NCI-H1436 (cell line): ENCODE measurements at regions not wholly inside any gene's neighbourhood (a gene's known extent, or its start where the extent isn't known, plus 50 kb on each side); places are given as distances from the start of the nearest gene placed in this dataset.
"Not testable (repeated sequence)": the region's sequence is repeated elsewhere in the genome, so short reads cannot be mapped to it uniquely, and the experiment has no call there.

Source experiments
- DNase-seq: peaks from one replicate; lab custom pipeline; 2025; lab: John Stamatoyannopoulos, UW

- no peak for DNase-seq
Observed at GRCh38 chr4:12692815-12693214, 791.3 kb downstream of the RAB28 start.

GRCh38 chr4:12691168-12691567 is 793.0 kb downstream of the RAB28 start:
- DNase-seq = no peak

GRCh38 chr4:12689457-12689856 is 794.7 kb downstream of the RAB28 start:
- DNase-seq = no peak

- no peak for DNase-seq
Observed at GRCh38 chr4:12679217-12679616, 804.9 kb downstream of the RAB28 start.

- DNase-seq = no peak
Observed at GRCh38 chr4:12674184-12674583, 810.0 kb downstream of the RAB28 start.

- DNase-seq = no peak
Observed at GRCh38 chr4:12672303-12672702, 811.8 kb downstream of the RAB28 start.

- DNase-seq = no peak
Observed at GRCh38 chr4:12658146-12658545, 826.0 kb downstream of the RAB28 start.

- DNase-seq = no peak
Observed at GRCh38 chr4:12651876-12652275, 832.3 kb downstream of the RAB28 start.

- no peak for DNase-seq
Observed at GRCh38 chr4:12645732-12646131, 838.4 kb downstream of the RAB28 start.

GRCh38 chr4:12644261-12644660 is 839.9 kb downstream of the RAB28 start:
- DNase-seq = no peak

GRCh38 chr4:12636191-12636590 is 847.9 kb downstream of the RAB28 start:
- no peak for DNase-seq

GRCh38 chr4:12635629-12636028 is 848.5 kb downstream of the RAB28 start:
- DNase-seq = no peak

- no peak for DNase-seq
Observed at GRCh38 chr4:12633053-12633651, 851.0 kb downstream of the RAB28 start.

- no peak for DNase-seq
Observed at GRCh38 chr4:12615822-12616221, 868.3 kb downstream of the RAB28 start.

GRCh38 chr4:12612876-12613275 is 871.3 kb downstream of the RAB28 start:
- DNase-seq = no peak

GRCh38 chr4:12609212-12609875 is 874.8 kb downstream of the RAB28 start:
- not testable (repeated sequence) for DNase-seq

GRCh38 chr4:12595986-12596385 is 888.2 kb downstream of the RAB28 start:
- DNase-seq = no peak

- DNase-seq = no peak
Observed at GRCh38 chr4:12595489-12595888, 888.7 kb downstream of the RAB28 start.

- DNase-seq = no peak
Observed at GRCh38 chr4:12588582-12588981, 895.6 kb downstream of the RAB28 start.

GRCh38 chr4:12586242-12587006 is 897.7 kb downstream of the RAB28 start:
- no peak for DNase-seq

GRCh38 chr4:12584116-12584875 is 899.8 kb downstream of the RAB28 start:
- no peak for DNase-seq

- DNase-seq = no peak
Observed at GRCh38 chr4:12583275-12583674, 900.9 kb downstream of the RAB28 start.

GRCh38 chr4:12580787-12581186 is 903.4 kb downstream of the RAB28 start:
- DNase-seq = no peak
